Activated CD4-positive, alpha-beta T cell treated with anti-CD3 and anti-CD28 coated beads, Interleukin-2, amount 50 U/mL, for 48 hours (primary cell): ENCODE measurements at regions not wholly inside any gene's neighbourhood (a gene's known extent, or its start where the extent isn't known, plus 50 kb on each side); places are given as distances from the start of the nearest gene placed in this dataset.
A peak's percentile ranks its signal among the peaks of the same experiment; 100 is the strongest.

Experiments
- DNase-seq, 2 experiments: peaks; one replicate each; pipeline ENCODE4 v3.0.0-alpha.2; 2020

DNA sequence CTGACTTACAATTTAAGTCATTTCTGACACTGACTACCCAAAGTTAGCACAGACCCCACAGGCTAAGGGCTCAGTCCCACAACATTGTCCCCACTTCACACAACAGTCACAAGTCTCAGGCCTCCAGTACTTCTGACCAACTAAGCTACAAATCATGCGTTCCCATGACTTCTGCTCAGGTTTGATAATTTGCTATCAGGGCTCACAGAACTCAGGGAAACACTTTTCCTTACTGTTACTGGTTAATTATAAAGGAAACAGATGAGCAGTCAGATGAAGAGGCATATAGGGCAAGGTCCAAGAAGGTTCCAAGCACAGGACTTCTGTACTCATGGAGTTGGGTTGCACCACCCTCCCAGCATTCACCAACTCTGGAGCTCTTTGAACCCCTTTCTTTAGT lies 151.2 kb upstream of the TNR start:
- no peak for DNase-seq

DNA sequence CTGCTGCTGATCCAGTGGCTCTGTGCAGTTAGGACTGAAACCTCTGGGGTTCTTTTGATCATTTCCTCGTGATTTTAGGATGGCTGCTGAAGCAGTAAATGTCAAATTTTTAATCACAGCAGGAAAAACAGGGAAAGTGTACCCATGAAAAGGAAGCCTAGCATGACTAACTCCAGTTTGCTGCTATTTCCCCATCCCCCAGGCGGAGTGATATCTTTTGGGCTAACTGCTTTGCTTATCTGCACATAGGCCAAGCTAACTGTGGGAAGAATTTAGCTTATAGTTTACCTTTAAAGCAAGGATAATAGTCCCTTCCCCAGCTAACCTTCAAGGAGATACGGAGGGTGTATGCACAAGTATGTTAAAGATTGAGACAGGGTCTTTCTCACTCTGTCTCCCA lies 149.8 kb upstream of the TNR start:
- no peak for DNase-seq

DNA sequence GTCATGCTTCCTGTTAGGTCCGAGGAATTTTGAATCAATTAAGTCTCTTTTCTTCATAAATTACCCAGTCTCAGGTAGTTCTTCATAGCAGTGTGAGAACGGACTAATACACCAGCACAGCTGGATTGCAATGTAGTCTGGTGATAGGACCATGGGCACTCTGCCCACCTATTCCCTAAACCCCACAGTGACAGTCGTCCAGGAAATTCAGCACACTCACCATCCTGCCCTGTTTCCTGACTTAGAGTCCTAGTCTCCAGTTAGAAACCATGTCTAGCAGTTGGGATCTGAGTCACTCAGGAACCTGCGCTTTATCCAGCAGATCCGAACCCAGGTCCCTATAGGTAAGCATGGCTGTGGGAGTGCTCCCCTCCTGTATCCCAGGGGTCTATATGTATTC lies 149.3 kb upstream of the TNR start:
- no peak for DNase-seq

DNA sequence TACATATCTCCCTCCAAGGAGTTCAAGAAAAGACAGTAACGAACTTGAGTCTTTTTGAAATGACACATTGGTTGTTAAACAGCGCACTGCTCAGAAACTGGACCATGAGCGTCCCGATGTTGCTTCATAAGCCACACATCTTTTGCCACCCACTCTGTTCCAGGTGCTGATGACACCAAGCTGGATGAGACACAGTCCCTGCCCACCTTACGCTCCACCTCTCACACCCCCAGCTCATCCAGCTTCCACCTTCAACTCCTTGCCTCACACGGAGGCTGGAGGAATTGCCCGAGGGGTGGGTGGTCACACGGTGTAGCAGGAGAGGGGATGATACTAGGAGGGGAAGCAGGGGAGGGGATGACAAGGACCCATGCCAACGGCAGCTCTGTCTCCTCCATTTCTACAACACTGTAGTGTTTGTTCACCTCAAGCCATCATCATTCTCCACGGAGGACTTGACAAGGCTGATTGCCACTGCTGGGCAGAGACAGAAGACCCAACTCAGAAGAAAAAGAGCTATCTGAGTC lies 148.5 kb upstream of the TNR start:
- DNase-seq = no peak

DNA sequence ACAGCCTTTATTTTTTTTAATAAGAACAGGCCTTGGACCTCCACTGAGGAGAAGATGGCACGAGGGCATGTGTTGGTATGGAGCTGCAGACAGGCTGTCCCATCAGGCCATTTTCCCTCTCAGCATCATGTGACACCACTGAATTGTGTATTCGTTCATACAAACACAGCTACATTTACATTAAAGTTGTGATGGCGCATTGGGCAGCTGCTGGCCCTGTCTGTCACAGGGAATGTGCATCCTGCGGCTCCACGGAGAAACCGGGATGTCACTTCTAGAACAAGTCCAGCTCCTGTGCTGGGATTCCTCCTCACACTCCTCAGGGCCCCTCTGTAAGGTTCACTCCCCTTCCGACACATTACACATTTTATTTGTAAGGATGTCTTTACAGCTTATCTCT lies 147.6 kb upstream of the TNR start:
- no peak for DNase-seq

DNA sequence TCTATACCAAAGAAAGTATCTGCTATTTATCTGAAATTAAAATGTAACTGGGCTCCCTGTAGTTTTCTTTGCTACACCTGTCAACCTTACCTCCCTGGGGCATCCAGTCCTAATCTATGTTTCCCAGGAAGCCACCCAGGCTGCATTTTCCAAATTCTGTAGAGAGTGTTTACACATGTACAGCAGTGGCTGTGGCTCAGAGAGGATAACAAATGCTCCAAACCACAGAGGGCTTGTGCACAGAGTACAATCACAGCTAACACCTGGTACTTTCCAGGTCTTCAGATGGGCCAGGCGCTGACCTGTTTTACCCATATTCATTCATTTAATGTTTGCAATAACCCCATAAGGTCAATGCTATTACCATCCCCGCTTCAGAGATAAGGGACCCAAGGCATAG lies 146.5 kb upstream of the TNR start:
- no peak for DNase-seq

DNA sequence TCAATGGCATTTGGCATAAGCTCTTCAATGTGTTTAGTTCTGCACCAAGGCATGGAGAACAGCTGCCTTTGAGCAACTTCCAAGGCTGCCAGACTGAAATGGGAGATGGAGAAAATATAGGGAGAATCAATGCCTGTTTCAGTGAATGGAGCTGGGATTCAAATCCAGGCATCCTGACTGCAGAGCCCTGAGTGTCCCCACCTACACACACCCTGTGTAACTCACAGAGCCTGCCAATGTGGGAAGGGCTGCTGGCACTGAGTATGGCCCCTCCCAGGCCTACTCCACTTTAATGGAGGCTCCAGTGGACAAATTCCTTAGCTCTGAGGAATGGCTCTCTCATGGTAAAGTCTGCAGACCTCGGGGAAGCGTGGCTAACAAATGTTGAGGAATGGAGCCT lies 145.6 kb upstream of the TNR start:
- no peak for DNase-seq

DNA sequence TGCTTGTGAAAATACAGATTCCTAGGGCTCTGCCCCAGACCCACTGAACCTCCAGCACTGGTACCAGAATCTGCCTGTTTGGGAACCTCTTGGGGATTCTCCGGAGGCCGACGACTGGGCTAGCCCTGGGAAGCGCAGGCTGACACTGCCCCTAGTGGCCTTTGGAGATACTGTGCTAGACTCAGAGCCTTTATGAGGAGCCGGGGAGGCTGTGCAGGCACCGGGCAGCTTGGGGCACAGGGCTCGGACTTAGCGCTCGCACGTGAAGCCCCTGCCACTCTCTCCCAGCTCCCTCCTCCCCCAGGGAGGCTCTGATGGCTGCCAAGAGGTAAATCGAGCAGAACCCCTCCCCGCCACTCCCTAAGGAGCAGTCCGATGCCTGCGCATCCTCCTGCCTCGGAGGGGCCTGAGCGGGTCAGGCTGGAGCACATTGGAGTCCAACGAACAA lies 144.6 kb upstream of the TNR start:
- DNase-seq = peak; percentile 21 to 34

DNA sequence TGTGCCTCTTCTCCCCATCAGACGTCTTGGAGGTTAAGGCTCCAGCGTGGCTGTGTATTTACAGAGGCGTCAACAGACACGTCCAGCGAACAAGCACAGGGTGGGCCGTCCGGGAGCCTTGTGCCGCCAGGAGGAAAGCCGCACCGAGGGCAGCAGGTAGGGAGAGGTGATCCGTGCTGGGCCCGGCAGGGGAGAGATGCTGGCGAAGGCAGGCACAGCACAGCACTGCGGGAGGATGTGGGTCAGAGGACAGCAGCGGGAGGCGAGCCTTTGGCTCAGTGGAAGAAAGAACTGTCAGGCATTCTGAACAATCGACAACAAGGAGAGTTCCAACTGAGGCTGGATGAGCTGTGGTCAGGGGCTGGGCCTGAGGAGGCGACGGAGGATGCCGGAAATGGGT lies 144.1 kb upstream of the TNR start:
- DNase-seq = no peak

DNA sequence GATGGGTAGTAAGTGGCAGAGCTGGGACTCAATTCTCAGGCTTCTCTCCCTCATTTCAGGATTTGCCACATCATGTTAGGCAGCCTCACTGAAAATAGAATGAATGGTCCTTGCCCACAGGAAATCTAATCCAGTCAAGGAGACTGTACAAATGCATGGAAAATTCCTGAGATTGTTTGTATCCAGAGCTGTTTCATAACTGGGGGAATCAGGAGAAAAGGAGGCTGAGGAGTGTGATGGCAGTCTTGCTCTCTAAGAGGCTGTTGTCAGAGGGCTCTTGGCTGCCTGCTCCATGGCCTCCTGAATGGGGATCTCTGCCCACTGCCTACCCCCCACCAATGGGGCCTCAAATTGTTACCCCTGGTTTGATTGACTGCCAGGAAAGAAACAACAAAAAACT lies 141.9 kb upstream of the TNR start:
- no peak for DNase-seq

DNA sequence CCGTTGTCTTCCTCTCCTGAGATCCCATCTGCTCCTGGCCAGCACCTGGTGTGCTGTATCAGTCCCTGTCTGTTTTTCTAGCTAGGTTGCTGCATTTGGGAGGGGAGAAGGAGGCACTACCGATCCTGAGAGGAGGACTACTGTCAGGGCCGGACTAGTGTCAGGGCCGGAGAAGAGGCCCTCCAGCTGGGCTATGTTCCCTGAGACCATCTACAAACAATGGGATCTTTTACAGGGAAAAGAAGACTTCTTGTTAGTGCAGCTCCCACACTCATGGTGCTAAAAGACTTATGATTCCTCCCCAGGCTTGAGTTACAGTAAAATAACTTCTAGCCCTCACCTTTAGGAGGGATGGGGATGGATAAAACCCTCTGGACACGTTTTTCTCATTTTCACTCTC lies 141.0 kb upstream of the TNR start:
- no peak for DNase-seq

DNA sequence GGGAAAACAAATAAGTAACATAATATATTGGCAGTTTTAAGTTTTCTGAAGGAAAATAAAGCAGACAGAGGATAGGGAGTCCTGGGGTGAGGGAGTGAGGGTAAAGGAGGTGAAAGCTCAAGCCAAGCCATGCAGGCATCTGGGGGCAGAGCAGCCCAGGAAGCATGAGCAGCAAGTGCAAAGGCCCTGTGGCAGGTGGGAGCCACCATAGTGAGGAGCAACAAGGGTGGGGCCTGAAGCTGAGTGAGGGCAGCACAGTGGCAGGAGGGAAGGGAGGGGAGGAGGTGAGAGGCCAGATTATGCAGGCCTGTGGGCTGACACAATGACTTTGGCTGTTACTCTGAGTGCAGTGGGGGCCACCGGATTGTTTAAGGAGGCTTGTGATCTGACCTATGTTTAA lies 138.8 kb upstream of the TNR start:
- no peak for DNase-seq

DNA sequence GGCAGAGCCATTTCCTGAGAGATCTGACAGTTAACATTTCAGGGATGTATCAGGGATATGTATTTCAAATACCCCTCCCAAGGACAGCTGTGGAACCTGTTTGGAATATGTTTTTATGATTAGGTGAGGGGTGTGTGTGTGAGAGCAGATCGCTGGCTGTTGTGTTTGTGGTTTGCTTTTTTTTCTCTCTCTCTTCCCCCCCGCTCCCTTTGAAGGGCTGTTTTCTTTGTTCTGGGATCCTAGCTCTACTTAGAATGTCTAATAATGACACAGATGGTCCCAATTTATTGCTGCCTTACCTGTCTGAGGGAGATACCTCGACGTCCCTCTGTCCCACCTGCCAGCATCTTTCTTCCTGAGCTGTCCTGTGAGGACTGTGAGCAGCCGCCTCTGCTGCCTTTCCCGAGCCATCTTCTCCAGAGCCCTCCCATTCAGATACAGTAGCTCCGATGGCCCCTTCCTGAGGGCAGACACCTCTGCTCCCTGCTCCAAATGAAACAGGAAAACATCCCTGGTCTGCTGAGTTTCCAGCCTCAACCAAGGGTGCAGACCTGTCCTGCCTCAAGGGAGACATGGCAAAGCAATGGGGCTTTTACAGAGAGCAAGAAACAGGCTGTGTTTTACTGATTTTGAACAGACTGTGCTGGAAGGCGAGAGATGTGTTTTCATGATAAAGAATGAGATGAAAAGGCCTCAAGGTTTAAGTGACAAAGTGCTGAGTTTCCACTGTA lies 138.0 kb upstream of the TNR start:
- no peak for DNase-seq

DNA sequence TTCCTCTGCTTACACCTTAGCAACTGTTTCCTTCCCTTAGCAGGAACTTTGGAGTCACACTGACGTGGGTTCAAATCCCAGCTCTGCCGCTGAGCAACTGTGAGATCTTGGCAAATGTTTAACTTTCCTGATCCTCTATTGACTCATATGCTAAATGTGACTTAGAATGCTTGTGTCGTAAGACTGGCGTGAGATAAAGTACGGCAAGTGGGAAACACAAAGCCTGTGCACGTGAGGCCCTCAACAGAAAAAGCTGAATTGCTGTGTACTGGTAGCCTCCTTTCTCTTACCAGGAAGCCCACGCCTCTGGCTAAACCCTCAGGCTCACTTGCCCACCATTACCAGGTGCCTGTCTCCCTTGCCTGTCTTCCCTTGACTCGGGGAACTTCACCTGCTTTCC lies 135.4 kb upstream of the TNR start:
- DNase-seq = no peak

DNA sequence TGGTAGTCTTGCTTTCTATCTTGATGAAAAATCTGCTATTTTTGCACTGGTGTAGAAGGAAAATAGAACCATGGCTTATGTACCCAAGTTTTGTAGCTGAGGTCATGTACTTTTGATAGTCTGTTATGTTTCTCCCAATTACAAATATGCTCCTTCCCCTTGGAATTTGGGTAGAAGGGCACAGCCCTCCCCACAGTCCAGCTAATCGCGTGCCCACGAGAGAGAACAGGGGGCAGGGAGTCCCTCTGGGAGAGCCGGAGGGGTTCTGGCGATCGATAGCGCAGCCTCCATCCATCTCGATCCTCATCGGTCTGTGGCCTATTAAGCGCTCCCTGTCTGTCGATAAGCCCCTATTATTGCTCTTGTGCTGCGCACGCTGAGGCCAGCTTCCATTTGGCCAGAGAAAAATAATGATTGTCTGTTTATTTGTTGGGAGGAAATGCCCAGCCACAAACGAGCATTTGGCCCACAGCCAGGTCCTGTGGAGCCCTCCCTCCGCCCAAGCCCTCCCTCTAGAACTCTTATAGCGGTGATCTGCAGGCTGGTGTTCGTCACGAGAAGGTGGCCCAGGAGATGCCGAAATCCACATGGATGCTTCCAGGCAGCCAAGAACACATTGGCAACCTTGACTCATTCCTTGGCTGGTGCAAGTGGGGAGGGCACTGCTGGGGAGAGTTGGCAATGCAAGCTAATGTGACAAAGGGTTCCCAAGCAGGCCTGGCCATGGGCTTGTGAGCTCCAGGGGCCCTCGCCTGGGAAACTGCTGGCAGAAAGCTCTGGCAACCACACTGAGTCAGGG lies 134.7 kb upstream of the TNR start:
- DNase-seq = no peak

DNA sequence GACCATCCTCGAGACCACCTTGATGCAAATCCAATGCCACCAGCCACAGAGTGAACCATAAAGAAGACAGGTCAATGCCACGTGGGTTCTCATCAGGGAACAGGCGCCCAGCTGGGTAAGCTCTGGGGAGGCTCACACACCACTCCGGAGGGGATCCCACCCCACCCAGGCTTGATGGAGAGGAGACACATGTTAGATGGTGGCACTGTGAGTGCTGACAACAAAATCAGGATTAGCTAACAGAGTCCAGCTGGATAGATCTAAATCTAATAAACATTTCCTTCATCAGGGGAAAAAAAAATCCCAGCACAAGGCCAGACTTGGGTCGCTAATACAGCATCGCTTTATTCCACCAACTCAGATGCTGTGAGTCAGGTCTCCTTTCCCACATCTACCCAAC lies 132.2 kb upstream of the TNR start:
- no peak for DNase-seq

DNA sequence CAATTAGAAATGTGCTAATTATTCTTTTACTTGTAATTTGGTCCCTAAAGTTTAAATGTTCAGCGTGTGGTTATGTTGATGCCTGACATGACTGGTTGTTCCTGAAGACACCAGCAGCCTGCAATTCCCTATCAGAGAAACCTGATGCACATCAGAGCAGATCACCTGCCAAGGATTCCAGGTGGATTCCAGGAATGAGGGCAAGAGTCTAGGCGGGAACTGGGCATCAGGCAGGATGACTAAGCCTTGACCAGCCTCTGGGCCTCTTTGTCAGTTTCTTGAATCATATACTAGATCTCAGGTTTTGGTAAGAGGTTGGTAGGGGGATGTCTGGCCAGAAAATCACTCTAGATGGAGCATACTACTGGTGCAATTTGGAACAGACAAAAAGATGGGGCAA lies 130.7 kb upstream of the TNR start:
- DNase-seq = no peak

DNA sequence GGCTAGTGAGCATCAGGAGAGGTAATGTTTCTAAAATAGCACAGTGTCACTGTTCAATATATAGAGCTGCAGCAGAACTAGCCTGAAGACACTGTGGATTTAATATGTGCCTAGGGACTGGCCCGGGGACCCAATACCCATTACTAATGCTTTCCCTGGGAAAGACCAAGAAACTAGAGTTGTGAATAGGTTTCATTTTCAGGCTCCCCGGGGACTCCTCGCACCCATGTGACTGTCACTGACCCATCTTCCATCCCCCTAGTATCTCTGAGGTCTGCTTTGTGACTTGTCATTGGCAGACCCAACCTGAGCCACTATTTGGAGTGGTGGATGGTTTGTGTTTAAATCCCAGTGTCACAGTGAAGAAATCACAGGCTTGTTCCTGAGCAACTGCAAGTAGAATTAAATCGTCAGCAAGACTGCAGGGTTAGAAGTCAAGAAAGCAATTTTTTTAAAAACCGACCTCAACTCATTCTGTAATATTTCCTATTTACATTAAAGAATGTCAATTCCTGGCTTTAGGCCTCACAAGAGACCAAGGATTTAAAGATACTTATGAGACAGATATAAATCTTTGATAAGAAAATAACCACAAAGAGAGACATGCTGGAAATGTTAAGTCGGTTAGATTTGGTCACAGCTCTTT lies 130.0 kb upstream of the TNR start:
- DNase-seq = no peak

DNA sequence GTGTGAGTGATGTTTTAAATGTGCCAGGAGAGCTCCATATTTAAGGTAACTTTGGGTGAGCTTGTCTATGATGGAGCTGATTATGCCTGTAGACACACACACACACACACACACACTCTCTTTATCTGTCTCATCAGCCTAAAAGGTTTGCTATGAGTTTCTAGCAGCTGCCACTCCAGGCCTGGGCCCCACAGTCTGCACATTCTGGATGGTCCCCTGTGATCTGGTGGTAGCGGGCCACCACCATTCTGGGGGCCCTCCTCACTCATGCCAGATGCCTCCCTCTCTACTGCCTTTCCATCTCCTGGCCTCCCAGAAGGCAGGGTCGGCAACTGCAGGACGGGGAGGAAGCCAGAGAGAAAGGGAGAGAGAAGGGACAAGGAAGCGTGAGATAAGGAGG lies 129.2 kb upstream of the TNR start:
- no peak for DNase-seq

DNA sequence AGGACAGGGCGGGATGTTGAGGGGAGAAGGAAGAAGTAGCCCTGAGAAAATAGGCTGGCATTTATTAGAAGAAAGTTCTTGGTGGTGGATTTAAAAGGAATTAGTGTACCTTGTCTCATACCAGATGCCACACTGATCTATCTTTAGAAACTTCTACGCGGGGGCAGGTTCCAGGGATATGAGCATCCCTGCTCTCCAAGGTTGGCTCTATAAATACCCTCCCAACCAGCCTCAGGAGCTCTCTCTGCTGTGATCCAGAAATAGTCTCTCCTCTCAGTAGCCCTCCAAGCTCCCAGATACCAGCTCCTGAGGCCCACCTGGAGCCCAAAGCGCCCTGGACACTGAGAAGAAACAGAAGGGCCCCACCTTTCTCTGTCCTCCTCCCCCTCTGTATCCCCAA lies 128.3 kb upstream of the TNR start:
- no peak for DNase-seq

DNA sequence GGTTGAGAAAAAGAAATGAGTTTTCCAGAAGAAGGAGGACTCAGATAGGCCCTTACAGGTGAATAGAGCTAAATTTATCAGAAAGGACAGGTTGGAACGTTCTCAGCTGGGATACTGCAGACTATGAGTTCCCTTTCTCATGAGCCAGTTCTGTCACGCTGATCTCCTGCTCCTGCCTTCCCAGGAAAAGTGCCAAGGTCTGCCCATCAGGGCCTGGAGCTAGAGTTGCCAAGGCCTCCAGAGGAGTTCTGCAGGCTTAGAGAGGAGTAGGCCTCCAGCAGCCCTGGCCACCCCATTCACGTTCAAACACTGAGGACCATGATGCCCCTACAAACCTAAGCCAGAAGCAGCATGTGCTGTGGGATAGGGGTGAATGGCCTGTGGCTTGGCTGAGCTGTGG lies 126.8 kb upstream of the TNR start:
- DNase-seq = no peak

DNA sequence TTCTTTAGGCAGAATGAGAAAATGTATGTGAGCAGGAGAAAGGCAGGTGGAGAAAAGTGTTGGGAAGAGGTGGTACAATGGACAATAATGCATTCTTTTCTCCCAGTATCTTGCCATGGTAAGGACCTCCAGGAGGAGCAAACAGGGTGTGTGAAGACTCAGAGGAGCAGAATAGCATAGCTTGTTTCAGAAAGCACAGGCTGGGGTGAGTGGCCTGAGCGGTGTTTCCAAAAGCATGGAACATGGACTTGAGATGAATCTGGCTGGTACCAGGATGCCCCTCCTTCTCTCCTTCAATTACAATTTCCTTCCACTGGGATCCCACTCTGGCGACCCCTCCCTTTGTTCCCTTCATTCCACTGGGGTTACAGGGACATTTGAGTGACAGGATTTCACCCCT lies 123.4 kb upstream of the TNR start:
- DNase-seq = no peak

DNA sequence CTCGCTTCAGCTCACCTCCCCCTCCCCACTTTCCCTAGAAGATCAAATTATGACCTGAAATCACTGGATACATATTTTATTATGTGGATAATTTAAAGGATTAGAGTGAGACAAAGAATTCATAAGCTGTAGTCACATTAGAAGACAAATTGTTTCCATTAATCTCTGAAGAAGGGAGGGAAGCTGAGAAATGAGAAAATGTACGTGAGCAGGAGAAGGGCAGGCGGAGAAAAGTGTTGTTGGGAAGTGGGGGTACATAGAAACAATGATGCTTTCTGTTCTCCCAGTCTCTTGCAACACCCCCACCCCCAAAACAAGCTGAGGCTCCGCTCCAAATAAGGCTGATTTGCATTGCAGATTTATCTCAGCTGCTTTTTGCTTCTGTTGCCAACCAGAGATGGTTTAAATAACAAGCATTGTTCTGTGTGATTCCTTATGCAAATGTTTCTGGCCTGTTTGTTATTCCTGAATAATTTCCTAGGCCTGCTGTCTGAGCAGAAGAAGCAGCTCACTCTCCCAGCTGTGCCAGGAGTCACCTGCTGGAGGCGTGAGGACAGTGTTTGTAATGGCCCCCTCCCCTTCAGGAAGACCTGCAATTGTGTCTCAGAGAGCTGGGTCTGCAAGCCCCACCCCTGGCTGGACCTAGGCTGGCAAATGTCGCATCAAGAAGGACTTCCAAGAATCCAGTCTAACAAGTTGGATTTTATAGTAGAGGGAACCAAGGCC lies 121.8 kb upstream of the TNR start:
- no peak for DNase-seq
